H1 (cell line): ENCODE measurements at regions not wholly inside any gene's neighbourhood (a gene's known extent, or its start where the extent isn't known, plus 50 kb on each side); places are given as distances from the start of the nearest gene placed in this dataset.

Experiments used
- ATF3 ChIP-seq: IDR thresholded peaks from 2 replicates; pipeline ENCODE4 v1.6.1; 2011; ENCODE audit warnings: low read depth, mild to moderate bottlenecking, low read length; ENCODE audit not compliant: insufficient read depth
- CREB1 ChIP-seq: IDR thresholded peaks from 2 replicates; pipeline ENCODE4 v1.6.1; 2012; ENCODE audit warnings: inconsistent platforms
- CTCF ChIP-seq, 3 experiments: IDR thresholded peaks; 1 replicate in 2 of 3; 2 replicates in 1 of 3; pipeline versions ENCODE4 v1.5.1 to v1.6.1; 2011; ENCODE audit warnings: low read length in 3 of 3, mild to moderate bottlenecking in 3 of 3, inconsistent platforms in 2 of 3, low read depth in 1 of 3, moderate library complexity in 1 of 3; ENCODE audit not compliant: insufficient read depth in 1 of 3; ENCODE audit errors: control extremely low read depth in 1 of 3
- EZH2 ChIP-seq: fragments of 200-600 bp; sonication (generic); IDR thresholded peaks from 2 replicates; pipeline ENCODE4 v1.7.1; 2012; ENCODE audit warnings: low read depth, mild to moderate bottlenecking, moderate library complexity, low read length, inconsistent platforms; ENCODE audit not compliant: severe bottlenecking
- JUND ChIP-seq: IDR thresholded peaks from 2 replicates; pipeline ENCODE4 v1.6.1; 2011; ENCODE audit warnings: mild to moderate bottlenecking, improper control_type of control experiment, low read length
- MAX ChIP-seq: IDR thresholded peaks from 2 replicates; pipeline ENCODE4 v1.6.1; 2012; ENCODE audit warnings: inconsistent platforms
- POLR2AphosphoS5 ChIP-seq: IDR thresholded peaks from 2 replicates; pipeline ENCODE4 v1.6.1; 2011; ENCODE audit warnings: low read depth, low read length

GRCh38 chr7:35314354-35314753 lies 60.5 kb upstream of the TBX20 start:
- no peak for TF ChIP-seq CTCF (IDR thresholded peaks at IDR 0.05; ENCODE audit: control extremely low read depth in 1 of 3, insufficient read depth in 1 of 3, low read depth in 1 of 3, low read length in 3 of 3)
- TF ChIP-seq CREB1 = no peak
- no peak for TF ChIP-seq ATF3
- TF ChIP-seq EZH2 = no peak
- no peak for TF ChIP-seq MAX
- TF ChIP-seq JUND = no peak
- TF ChIP-seq POLR2AphosphoS5 = no peak
